T-helper 2 cell (primary cell): ENCODE measurements at regions not wholly inside any gene's neighbourhood (a gene's known extent, or its start where the extent isn't known, plus 50 kb on each side); places are given as distances from the start of the nearest gene placed in this dataset.
"Not testable (repeated sequence)": the region's sequence is repeated elsewhere in the genome, so short reads cannot be mapped to it uniquely, and the experiment has no call there.

Source experiments
- DNase-seq, 5 experiments: peaks; one replicate each; pipeline versions ENCODE4 v3.0.0 to v3.0.0-alpha.2; 2012 to 2022

- no peak for DNase-seq
These were observed 142.8 kb downstream of the NECTIN1 start for GRCh38 chr11:119586181-119586580.

- no peak for DNase-seq
These were observed 143.8 kb downstream of the NECTIN1 start for GRCh38 chr11:119585043-119585781.

DNA sequence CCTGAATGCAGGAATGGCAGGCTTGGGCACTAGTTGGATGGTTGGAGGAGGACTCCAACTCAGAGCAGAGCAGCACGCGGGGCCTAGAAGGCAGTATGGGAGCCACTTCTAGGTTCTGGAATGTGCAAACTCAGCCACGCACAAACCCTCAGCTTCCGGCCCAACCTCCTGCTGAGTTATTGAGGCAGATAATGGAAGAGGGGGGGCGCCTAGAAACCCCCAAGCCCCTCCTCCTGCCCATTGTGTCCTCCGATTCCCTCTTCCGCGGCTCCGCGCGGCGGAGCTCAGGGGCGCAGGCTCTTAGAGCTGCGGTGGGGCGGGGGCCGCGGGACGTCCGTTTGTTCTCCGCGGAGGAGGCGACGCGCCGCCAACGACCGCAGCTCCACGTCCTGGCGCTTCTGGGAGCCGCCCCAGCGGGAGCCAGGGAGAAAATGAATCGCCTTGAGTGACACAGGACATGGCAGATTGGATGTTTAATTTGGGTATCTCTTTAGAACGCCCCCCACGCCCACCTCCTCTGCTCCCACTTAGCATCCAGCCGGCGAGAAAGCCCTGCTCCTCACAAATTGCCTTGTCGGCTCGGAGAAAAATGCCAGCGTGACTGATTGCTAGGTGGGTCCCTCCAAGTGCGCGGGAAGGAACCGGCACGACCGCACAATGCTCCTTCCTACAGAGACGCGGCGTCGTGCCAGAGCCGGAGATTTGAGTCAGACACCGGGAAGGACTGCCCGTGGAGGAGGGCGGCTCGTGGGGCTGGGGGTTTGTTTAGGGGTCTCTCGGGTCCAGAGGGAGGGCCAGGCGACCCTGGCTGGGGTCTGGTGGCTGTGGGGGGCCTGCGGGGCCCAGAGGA is 144.6 kb downstream of the NECTIN1 start:
- DNase-seq = peak in 1 of 5 experiments; percentile 23

DNA sequence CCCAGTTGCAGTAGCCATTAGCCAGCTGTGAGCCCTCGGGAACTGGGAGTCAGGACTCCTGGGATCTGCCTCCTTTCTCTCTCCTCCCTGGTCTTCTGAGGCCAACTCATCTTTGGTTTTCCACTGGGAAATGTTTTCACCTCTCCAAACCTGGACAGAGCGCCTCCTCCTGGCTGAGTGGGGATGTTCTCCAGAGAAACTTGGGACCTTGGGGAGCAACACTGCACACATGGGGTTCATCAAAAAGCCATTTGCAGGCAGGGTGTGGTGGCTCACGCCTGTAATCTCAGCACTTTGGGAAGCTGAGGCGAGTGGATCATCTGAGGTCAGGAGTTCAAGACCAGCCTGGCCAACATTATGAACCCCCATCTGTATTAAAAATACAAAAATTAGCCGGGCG is 145.4 kb downstream of the NECTIN1 start:
- no peak for DNase-seq

DNA sequence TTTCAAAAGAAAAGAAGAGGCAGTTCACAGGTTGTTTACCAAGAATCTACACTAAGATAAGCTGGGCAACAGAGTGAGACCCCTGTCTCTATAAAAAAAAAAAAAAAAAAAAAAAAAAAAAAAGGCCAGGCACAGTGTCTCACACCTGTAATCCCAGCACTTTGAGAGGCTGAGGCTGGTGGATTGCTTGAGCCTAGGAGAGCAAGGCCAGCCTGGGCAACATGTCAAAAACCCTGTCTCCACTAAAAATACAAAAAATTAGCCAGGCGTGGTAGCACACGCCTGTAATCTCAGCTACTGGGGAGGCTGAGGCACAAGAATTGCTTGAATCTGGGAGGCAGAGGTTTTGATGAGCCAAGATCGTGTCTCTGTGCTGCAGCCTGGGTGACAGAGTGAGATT is 147.6 kb downstream of the NECTIN1 start:
- DNase-seq = not testable (repeated sequence)

DNA sequence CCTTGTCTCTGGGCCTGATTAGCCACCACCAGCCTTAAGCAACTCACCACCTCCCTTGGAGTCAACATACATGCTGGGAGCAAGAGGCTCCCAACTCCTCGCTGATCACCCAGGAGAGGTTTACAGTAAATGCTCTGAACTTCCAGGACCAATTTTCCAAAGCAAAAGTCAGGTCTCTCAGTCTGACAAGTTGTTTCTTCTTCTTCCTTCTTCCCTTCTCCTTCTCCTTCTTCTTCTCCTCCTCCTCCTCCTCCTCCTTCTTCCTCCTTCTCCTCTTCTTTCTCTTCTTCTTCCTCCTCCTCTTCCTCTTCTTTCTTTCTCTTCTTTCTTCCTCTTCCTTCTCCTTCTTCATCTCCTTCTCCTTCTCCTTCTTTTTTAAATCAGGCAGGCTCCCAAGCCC is 148.2 kb downstream of the NECTIN1 start:
- DNase-seq = no peak

DNA sequence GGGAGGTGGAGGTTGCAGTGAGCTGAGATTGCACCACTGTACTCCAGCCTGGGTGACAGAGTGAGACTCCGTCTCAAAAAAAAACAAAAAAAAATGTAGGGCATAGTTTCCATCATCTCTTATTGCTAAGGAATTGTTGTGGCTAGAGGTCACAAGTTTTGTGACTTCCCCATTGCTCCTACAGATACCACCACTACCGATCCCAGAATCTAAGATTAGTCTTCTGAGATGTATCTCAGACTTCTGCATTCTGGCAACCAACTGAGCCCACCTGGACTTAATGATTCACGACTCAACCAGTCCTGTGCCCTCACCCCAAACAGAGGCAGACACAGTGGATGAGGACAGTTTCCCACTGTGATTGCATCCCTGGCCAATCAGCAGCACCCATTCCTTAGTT is 148.9 kb downstream of the NECTIN1 start:
- DNase-seq = no peak

GRCh38 chr11:119578521-119579191 is 150.3 kb downstream of the NECTIN1 start:
- no peak for DNase-seq

GRCh38 chr11:119573858-119574257 is 150.9 kb upstream of the THY1 start:
- DNase-seq = no peak

DNA sequence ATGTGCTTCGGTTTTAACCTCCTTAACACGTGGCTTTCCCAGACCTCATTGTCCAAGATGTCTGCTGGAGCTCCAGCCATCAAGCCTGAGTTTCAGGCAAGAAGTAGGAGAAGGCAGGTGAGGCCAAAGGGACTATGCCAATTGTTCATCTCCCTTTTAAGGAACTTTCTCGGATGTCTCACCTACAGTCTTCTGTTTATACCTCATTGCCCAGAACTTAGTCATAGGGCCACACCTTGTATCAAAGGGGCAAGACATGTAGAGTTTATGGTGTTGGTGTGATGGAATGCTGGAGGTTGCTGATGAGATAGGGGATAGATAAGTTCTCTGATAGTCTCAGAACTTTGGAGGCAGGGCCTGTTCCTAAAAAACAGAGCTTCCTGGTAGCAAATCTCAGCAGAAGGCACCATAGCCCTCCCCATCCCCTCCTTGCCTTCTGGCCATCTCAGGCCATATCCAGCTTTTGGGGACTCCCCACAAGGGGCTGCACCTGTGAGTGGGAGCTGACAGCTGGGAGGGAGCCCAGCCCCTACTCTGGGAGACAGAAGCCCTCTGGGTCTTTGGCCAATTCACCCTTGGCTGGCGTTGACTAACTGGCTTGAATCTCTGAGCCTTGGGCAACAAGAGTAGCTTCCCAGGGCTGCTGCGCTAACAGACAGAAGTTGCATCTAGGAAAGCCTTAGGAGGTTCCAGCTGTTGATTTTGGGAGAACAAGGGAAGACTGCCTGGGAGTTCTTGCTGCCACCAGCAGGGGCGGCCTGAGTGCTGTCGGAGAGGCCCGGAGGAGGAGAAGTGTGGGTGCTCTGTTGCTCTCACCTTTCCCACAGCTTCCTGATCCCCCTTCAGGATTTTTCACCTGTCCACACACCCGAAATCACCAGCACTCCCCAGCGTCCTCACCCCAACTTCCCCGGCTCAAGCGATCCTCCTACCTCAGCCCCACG is 149.8 kb upstream of the THY1 start:
- DNase-seq = no peak

GRCh38 chr11:119571311-119571710 is 148.3 kb upstream of the THY1 start:
- DNase-seq = no peak

DNA sequence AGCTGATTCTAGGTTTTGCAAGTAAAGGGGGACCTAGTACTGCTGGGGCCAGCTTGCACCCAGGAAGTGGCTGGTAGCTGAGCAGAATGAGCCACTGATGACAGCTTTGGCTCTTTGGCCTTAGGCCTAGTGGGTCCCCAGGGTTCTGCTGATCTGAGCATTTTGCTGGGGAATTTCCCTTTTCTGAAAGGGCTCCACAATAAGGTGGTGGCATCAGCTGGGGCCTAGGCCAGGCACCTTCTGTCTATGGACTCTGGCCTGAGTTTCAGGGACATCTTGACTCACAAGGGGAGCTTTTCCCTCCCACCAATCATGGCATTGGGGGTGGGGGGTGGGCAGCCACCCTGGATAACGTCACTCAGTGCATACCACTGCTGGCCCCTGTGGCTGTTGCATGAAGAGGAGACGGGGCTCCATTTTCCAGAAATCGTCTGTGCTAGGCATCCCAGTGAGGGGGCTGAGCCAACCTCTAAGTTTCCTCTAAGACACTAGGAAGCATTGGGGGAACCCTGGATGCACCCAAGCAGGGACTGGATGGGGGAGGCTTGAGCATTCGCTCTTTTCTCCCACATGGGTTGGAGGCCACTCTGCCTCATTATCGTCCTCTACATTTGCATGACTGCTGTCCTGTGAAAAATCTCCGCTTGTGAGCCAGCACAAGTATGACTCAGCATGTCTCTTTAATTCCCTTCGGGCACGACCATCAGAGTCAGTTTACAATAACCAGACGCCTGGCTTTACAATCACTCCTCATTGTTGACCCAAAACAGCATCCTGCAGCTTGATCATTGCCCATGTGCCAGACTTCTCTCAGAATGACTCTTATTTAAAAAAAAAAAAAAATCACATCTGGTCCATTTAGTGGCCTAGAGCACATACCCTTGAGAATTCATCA is 145.0 kb upstream of the THY1 start:
- DNase-seq = no peak

DNA sequence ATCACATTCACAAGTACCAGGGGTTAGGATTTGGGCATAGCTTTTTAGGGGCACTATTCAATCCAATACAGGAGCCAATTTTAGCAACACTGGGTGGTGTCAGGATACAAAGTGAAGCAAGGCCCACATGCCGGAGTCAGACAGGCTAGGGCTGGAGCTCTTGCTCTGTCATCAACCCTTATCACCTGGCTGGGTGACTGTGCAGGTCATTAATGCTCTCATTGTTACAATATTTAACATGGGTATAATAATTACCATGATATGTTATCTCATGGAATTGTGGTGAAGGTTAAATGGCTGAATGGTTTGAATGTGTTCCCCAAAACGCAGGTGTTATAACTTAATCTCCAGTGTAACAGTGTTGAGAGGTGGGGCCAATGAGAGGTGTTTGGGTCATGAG is 143.3 kb upstream of the THY1 start:
- no peak for DNase-seq

- not testable (repeated sequence) for DNase-seq
These were observed 142.7 kb upstream of the THY1 start for GRCh38 chr11:119565693-119566092.

DNA sequence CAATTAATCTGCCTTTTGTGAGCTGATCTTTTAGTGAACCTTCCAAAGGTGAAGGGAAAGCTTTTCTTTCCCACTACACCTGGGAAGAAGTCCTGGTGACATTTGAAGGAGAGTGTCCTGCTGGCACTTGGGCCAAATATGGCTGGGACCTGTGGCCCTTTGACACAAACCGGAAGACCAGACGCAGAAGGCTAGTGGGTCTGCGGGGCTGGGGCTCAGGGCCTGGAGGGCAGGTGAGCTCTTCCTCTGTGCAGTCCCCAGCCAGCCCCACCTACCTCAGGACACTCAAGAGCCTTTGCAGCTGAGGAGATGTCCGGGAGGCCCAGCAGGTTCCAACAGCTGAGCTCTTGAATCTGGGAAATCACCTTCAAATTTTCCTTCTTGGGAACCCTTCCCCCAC is 138.0 kb upstream of the THY1 start:
- DNase-seq = no peak

DNA sequence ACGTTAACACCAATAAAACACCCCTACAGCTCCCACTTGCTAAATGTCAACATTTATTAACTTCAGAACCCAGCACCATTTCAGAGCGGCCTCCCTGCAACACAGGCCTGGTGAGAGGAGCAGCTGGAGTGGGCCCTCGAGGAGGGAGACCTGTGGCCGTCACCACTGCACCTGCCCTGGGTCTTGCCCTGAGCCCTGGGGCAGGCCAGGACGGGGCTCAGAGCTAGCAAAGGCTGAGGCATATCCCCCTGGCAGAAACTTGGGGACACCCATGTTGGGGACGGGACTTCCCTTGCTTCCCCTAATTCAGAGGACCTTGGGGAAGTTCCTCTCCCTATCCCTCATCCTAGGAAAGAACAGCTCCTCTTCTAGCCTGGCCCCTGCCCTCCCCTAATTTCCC is 137.3 kb upstream of the THY1 start:
- no peak for DNase-seq

GRCh38 chr11:119552106-119552485 is 129.1 kb upstream of the THY1 start:
- DNase-seq = no peak

GRCh38 chr11:119551420-119552105 is 128.6 kb upstream of the THY1 start:
- no peak for DNase-seq

DNA sequence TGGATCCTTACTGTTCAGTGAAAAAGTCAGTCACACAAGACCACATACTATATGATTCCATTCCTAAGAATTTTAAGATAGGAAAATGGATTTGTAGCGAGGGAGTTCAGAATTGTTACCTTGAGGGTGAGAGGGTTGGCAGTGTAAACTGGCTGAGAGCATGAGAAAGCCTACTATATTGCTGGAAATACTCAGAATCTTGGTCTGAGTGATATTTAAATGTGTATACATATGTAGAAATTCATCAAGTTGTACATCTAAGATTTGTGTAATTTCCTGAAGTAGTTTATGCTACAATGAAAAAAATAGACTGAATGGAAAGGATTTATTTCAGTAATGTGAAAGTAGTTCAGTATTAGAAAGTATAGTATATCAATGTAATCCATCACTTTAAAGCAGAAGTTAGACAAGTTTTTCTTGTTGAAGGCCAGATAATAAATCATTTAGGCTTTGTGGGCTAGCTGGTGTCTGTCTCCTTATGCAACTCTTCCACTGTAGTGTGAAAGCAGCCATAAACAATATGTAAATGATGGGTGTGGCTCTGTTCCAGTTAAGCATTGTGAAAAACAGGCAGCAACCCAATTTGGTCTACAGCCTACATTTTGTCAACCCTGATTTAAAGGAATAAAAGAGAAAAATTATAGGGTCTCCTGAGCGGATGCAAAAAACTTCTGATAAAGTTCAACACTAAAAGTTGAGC is 127.2 kb upstream of the THY1 start:
- no peak for DNase-seq

GRCh38 chr11:119547511-119547910 is 124.5 kb upstream of the THY1 start:
- no peak for DNase-seq
